ENCODE measurements at regions not wholly inside any gene's neighbourhood (a gene's known extent, or its start where the extent isn't known, plus 50 kb on each side); places are given as distances from the start of the nearest gene placed in this dataset.

- TF ChIP-seq CTCF (IDR thresholded peaks at IDR 0.05) (no peak), ZFX (IDR thresholded peaks at IDR 0.05; ENCODE audit: borderline replicate concordance) (no peak)
Measured at GRCh38 chr6:166864333-166864732, 92.0 kb downstream of the RNASET2 start.

Measured in 22Rv1 (cell line).